Chondrocyte (in vitro differentiated cells): ENCODE measurements at regions not wholly inside any gene's neighbourhood (a gene's known extent, or its start where the extent isn't known, plus 50 kb on each side); places are given as distances from the start of the nearest gene placed in this dataset.

Experiments
- DNase-seq: peaks from one replicate; pipeline ENCODE4 v3.0.0; 2021; ENCODE audit warnings: mixed read lengths, low spot score
- H3K27ac Mint-ChIP-seq: one replicate; pipeline ENCODE4 v1.8.0; 2021; ENCODE audit warnings: mild to moderate bottlenecking, moderate library complexity, mixed read lengths; ENCODE audit not compliant: unreplicated experiment
- H3K27me3 Mint-ChIP-seq: 2 replicates; pipeline ENCODE4 v1.8.0; 2021; ENCODE audit warnings: low read depth, mixed read lengths
- H3K36me3 Mint-ChIP-seq: 2 replicates; pipeline ENCODE4 v1.8.0; 2021; ENCODE audit warnings: low read depth, mixed read lengths
- H3K4me1 Mint-ChIP-seq: 2 replicates; pipeline ENCODE4 v1.8.0; 2021; ENCODE audit warnings: low read depth, mild to moderate bottlenecking, mixed read lengths
- H3K4me3 Mint-ChIP-seq: one replicate; pipeline ENCODE4 v1.8.0; 2021; ENCODE audit warnings: mild to moderate bottlenecking, moderate library complexity, mixed read lengths; ENCODE audit not compliant: unreplicated experiment
- H3K9me3 Mint-ChIP-seq: 2 replicates; pipeline ENCODE4 v1.8.0; 2021; ENCODE audit warnings: low read depth, mixed read lengths
- CTCF ChIP-seq: fragments of 200-600 bp; sonication (generic); IDR thresholded peaks from 2 replicates; pipeline ENCODE4 v1.5.0; 2021; ENCODE audit warnings: antibody characterized with exemption, mild to moderate bottlenecking, moderate library complexity

GRCh38 chr15:94602754-94603470 lies 371.6 kb downstream of the MCTP2 start:
- Mint-ChIP-seq H3K9me3 (no peaks in the 10 kb centered on the region), H3K27me3 (no peaks in the 10 kb centered on the region), H3K4me3 (no peak overlapping the region), H3K4me1 (no peaks in the 10 kb centered on the region), H3K27ac (no peak overlapping the region), H3K36me3 (no peaks in the 10 kb centered on the region)
- TF ChIP-seq CTCF = no peak
- DNase-seq = no peak

GRCh38 chr15:94606286-94606685 lies 374.9 kb downstream of the MCTP2 start:
- no peak for TF ChIP-seq CTCF
- no peaks in the 10 kb centered on the region for H3K36me3 Mint-ChIP-seq
- no peak overlapping the region for H3K27ac Mint-ChIP-seq
- H3K4me3 Mint-ChIP-seq = no peak overlapping the region
- no peak for DNase-seq
- no peaks in the 10 kb centered on the region for H3K9me3 Mint-ChIP-seq
- no peaks in the 10 kb centered on the region for H3K4me1 Mint-ChIP-seq
- no peaks in the 10 kb centered on the region for H3K27me3 Mint-ChIP-seq

- TF ChIP-seq CTCF = no peak
- Mint-ChIP-seq H3K4me3 (no peak overlapping the region), H3K27me3 (no peaks in the 10 kb centered on the region), H3K27ac (no peak overlapping the region), H3K36me3 (no peaks in the 10 kb centered on the region), H3K9me3 (no peaks in the 10 kb centered on the region), H3K4me1 (no peaks in the 10 kb centered on the region)
- DNase-seq = no peak
These were observed 375.9 kb downstream of the MCTP2 start for GRCh38 chr15:94607176-94607654.

- no peak for DNase-seq
- H3K9me3 Mint-ChIP-seq = no peaks in the 10 kb centered on the region
- H3K27me3 Mint-ChIP-seq = no peaks in the 10 kb centered on the region
- no peak overlapping the region for H3K27ac Mint-ChIP-seq
- no peaks in the 10 kb centered on the region for H3K36me3 Mint-ChIP-seq
- no peak overlapping the region for H3K4me3 Mint-ChIP-seq
- TF ChIP-seq CTCF = no peak
- no peaks in the 10 kb centered on the region for H3K4me1 Mint-ChIP-seq
These were observed 378.7 kb downstream of the MCTP2 start for GRCh38 chr15:94610069-94610468.

- TF ChIP-seq CTCF = no peak
- no peak for DNase-seq
- Mint-ChIP-seq H3K27me3 (no peaks in the 10 kb centered on the region), H3K36me3 (no peaks in the 10 kb centered on the region), H3K9me3 (peaks cover 2% of the 10 kb centered on the region), H3K27ac (no peak overlapping the region), H3K4me3 (no peak overlapping the region), H3K4me1 (no peaks in the 10 kb centered on the region)
These were observed 379.1 kb downstream of the MCTP2 start for GRCh38 chr15:94610485-94610884.
